NT2/D1 (cell line): ENCODE measurements at regions not wholly inside any gene's neighbourhood (a gene's known extent, or its start where the extent isn't known, plus 50 kb on each side); places are given as distances from the start of the nearest gene placed in this dataset.

ENCODE experiments used
- DNase-seq: peaks from one replicate; pipeline ENCODE4 v3.0.0-alpha.2; 2011; ENCODE audit warnings: low read depth, low spot score
- H3K27me3 ChIP-seq: 2 replicates; pipeline ENCODE4 v1.6.0; 2011; ENCODE audit warnings: mild to moderate bottlenecking; ENCODE audit not compliant: insufficient read length, insufficient read depth
- H3K36me3 ChIP-seq: 2 replicates; pipeline ENCODE4 v1.6.1; 2011; ENCODE audit warnings: mild to moderate bottlenecking, low read length, mixed read lengths; ENCODE audit not compliant: insufficient read depth, insufficient read length
- H3K4me1 ChIP-seq: 2 replicates; pipeline ENCODE4 v1.5.1; 2011; ENCODE audit not compliant: insufficient read depth, insufficient read length
- H3K4me3 ChIP-seq: 2 replicates; pipeline ENCODE4 v1.5.1; 2011; ENCODE audit warnings: low read depth; ENCODE audit not compliant: insufficient read length
- H3K9ac ChIP-seq: 2 replicates; pipeline ENCODE4 v1.6.0; 2011; ENCODE audit warnings: low read depth; ENCODE audit not compliant: insufficient read length
- H3K9me3 ChIP-seq: 2 replicates; pipeline ENCODE4 v1.5.1; 2011; ENCODE audit warnings: mild to moderate bottlenecking, low read length; ENCODE audit not compliant: insufficient read depth
- SUZ12 ChIP-seq: IDR thresholded peaks from 2 replicates; pipeline ENCODE4 v1.6.1; 2011; ENCODE audit not compliant: insufficient read length, insufficient read depth; ENCODE audit errors: extremely low read depth
- YY1 ChIP-seq: IDR thresholded peaks from 2 replicates; pipeline ENCODE4 v1.6.1; 2011; ENCODE audit not compliant: insufficient read length, insufficient read depth
- ZNF274 ChIP-seq: IDR thresholded peaks from 2 replicates; pipeline ENCODE4 v1.6.1; 2011; ENCODE audit warnings: mild to moderate bottlenecking, low read depth, low read length

GRCh38 chr2:56011624-56012023, 88.0 kb upstream of the EFEMP1 start:
- no peak for TF ChIP-seq SUZ12
- no peak for TF ChIP-seq ZNF274
- TF ChIP-seq YY1 = no peak
- Histone ChIP-seq H3K9ac (no peak overlapping the region), H3K9me3 (no peaks in the 10 kb centered on the region), H3K27me3 (no peaks in the 10 kb centered on the region), H3K4me1 (no peaks in the 10 kb centered on the region), H3K36me3 (no peaks in the 10 kb centered on the region), H3K4me3 (no peak overlapping the region)
- DNase-seq = no peak

GRCh38 chr2:56012221-56012765, 88.7 kb upstream of the EFEMP1 start:
- TF ChIP-seq ZNF274 = no peak
- no peak for TF ChIP-seq SUZ12
- TF ChIP-seq YY1 = no peak
- no peak for DNase-seq
- Histone ChIP-seq H3K36me3 (no peaks in the 10 kb centered on the region), H3K4me3 (no peak overlapping the region), H3K27me3 (no peaks in the 10 kb centered on the region), H3K9me3 (no peaks in the 10 kb centered on the region), H3K9ac (no peak overlapping the region), H3K4me1 (no peaks in the 10 kb centered on the region)

DNA sequence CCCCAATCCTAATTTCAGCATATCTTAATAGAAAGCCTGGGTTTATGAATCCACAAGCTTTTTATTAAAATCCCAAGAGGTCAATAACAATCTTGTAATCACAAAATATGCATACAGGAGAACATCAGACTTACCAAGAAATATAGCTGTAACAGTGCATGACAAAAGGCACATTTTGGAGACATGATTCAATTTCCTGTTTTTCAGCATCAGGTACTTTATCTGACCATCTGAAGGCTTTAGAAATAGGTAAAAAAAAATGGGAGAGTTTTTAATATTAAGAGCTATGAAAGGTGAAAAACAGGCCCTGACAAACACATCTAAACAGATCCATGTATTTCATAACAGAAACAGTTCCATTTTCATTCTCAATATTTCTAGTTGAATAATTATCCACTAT, 89.9 kb upstream of the EFEMP1 start:
- no peak overlapping the region for H3K9ac ChIP-seq

GRCh38 chr2:56014046-56014730, 90.6 kb upstream of the EFEMP1 start:
- H3K9me3 ChIP-seq = no peaks in the 10 kb centered on the region
- H3K27me3 ChIP-seq = no peaks in the 10 kb centered on the region
- no peak overlapping the region for H3K4me3 ChIP-seq
- no peak overlapping the region for H3K9ac ChIP-seq
- no peaks in the 10 kb centered on the region for H3K36me3 ChIP-seq
- no peak for DNase-seq
- TF ChIP-seq ZNF274 = no peak
- no peak for TF ChIP-seq YY1
- no peak for TF ChIP-seq SUZ12
- H3K4me1 ChIP-seq = no peaks in the 10 kb centered on the region

More for the DNA sequence above, 89.9 kb upstream of the EFEMP1 start:
- Histone ChIP-seq H3K9me3 (no peaks in the 10 kb centered on the region), H3K4me3 (no peak overlapping the region), H3K36me3 (no peaks in the 10 kb centered on the region), H3K4me1 (no peaks in the 10 kb centered on the region), H3K27me3 (no peaks in the 10 kb centered on the region)
- TF ChIP-seq SUZ12 (no peak), ZNF274 (no peak), YY1 (no peak)
- no peak for DNase-seq

GRCh38 chr2:56015711-56016115, 92.1 kb upstream of the EFEMP1 start:
- Histone ChIP-seq H3K4me1 (no peaks in the 10 kb centered on the region), H3K36me3 (no peaks in the 10 kb centered on the region), H3K27me3 (no peaks in the 10 kb centered on the region), H3K9ac (no peak overlapping the region), H3K9me3 (no peaks in the 10 kb centered on the region), H3K4me3 (no peak overlapping the region)
- TF ChIP-seq SUZ12 = no peak
- DNase-seq = no peak

GRCh38 chr2:56017784-56018183, 94.2 kb upstream of the EFEMP1 start:
- H3K4me3 ChIP-seq = no peak overlapping the region
- H3K9ac ChIP-seq = no peak overlapping the region
- no peaks in the 10 kb centered on the region for H3K36me3 ChIP-seq
- TF ChIP-seq ZNF274 (no peak), SUZ12 (no peak), YY1 (no peak)
- no peaks in the 10 kb centered on the region for H3K4me1 ChIP-seq
- H3K27me3 ChIP-seq = no peaks in the 10 kb centered on the region
- no peaks in the 10 kb centered on the region for H3K9me3 ChIP-seq
- DNase-seq = no peak

DNA sequence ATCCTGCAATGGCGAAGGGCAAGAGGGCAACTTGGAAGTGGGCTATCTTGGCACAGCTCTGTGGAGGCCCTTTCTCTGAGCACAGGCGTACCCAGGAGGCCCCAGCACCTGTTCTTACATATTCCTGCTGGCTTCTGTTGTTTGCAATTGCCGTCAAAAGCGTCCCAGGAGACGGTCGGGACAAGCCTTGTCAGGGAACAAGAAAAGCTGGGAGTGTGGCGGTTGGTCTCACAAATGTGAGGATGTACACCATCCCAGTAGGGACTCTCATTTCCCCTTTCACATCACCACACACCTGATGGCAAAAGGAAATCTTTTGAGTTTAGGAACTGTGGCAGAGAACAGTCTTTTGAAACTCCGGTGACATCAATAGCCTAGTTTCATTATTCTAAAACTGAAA, 94.7 kb upstream of the EFEMP1 start:
- Histone ChIP-seq H3K4me3 (no peak overlapping the region), H3K27me3 (no peaks in the 10 kb centered on the region), H3K36me3 (no peaks in the 10 kb centered on the region), H3K9me3 (no peaks in the 10 kb centered on the region), H3K4me1 (no peaks in the 10 kb centered on the region), H3K9ac (no peak overlapping the region)
- TF ChIP-seq YY1 (no peak), ZNF274 (no peak), SUZ12 (no peak)
- no peak for DNase-seq

DNA sequence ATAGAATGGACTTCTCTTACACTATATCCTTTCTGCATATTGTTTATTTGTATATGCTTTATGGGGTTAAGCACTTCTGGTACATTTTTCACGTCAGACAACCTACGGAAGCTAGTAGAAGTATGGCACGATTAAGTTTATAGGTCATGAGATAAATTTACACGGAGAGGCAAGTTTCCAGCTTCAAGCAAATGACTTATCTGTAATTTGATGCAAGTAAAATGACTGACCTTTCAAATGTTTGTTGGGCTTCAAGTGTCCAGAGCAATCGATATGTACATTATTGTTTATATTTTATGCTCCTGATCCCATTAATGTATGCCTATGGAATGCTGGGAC, 97.5 kb upstream of the EFEMP1 start:
- no peaks in the 10 kb centered on the region for H3K36me3 ChIP-seq
- no peak overlapping the region for H3K9ac ChIP-seq
- H3K4me3 ChIP-seq = no peak overlapping the region
- no peak for TF ChIP-seq YY1
- no peak for TF ChIP-seq ZNF274
- TF ChIP-seq SUZ12 = no peak
- no peak for DNase-seq
- no peaks in the 10 kb centered on the region for H3K9me3 ChIP-seq
- no peaks in the 10 kb centered on the region for H3K27me3 ChIP-seq
- H3K4me1 ChIP-seq = no peaks in the 10 kb centered on the region
